ENCODE measurements at regions not wholly inside any gene's neighbourhood (a gene's known extent, or its start where the extent isn't known, plus 50 kb on each side); places are given as distances from the start of the nearest gene placed in this dataset.

DNA sequence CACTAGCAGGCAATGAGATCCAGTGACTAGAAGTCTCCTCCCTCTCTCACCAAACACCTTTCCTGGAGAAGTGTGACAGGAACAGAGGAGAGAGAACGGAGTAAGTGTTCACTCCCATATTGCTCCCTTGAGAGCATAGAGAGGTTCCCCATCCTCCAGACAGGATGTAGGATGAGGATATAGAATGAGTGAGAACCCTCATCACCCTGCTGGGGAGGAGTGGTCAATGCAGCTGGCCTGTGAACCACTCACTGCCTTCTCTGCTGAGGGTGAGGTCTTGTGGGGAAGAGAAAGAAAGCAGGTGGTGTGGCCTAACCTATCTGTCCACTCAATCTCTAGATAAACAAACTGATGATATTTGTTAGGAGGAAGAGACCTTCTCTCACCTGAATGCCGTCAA is 386.6 kb downstream of the PCDH20 start:
- Mint-ChIP-seq H3K9me3 (ENCODE audit: low read depth) (no peaks in the 10 kb centered on the region), H3K4me3 (ENCODE audit: low read depth) (no peak overlapping the region), H3K27ac (no peak overlapping the region), H3K4me1 (ENCODE audit: low read depth) (peaks cover 6% of the 10 kb centered on the region), H3K36me3 (ENCODE audit: insufficient read depth) (no peaks in the 10 kb centered on the region), H3K27me3 (no peaks in the 10 kb centered on the region)
- no peak for DNase-seq (ENCODE audit: low spot score, unreplicated experiment)
- TF ChIP-seq, protein P1, sequence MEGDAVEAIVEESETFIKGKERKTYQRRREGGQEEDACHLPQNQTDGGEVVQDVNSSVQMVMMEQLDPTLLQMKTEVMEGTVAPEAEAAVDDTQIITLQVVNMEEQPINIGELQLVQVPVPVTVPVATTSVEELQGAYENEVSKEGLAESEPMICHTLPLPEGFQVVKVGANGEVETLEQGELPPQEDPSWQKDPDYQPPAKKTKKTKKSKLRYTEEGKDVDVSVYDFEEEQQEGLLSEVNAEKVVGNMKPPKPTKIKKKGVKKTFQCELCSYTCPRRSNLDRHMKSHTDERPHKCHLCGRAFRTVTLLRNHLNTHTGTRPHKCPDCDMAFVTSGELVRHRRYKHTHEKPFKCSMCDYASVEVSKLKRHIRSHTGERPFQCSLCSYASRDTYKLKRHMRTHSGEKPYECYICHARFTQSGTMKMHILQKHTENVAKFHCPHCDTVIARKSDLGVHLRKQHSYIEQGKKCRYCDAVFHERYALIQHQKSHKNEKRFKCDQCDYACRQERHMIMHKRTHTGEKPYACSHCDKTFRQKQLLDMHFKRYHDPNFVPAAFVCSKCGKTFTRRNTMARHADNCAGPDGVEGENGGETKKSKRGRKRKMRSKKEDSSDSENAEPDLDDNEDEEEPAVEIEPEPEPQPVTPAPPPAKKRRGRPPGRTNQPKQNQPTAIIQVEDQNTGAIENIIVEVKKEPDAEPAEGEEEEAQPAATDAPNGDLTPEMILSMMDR (IDR thresholded peaks at IDR 0.05; ENCODE audit: unreplicated experiment): peak; percentile 25

DNA sequence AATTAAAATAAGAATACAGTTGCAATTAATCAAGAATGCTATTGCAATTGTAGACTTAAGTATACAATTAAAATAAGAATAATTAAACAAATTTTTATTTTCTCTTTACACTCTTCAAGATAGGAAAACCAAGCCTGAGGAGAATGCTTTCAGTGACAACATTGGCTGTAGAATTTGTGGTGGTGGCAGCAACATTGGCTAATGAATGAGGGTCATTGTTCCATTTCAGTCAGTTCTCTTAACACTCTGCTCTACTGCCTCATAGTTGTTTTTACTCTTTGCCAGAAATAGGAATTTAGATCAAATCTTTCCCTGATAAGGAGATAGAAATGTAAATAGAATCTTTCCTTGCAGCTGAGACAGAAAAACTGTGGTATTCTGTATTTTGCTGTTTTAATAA is 391.6 kb downstream of the PCDH20 start:
- H3K36me3 Mint-ChIP-seq (ENCODE audit: insufficient read depth): no peaks in the 10 kb centered on the region
- no peak overlapping the region for H3K27ac Mint-ChIP-seq
- no peaks in the 10 kb centered on the region for H3K9me3 Mint-ChIP-seq (ENCODE audit: low read depth)
- H3K4me3 Mint-ChIP-seq (ENCODE audit: low read depth): no peak overlapping the region
- no peaks in the 10 kb centered on the region for H3K27me3 Mint-ChIP-seq
- TF ChIP-seq, protein P1 (IDR thresholded peaks at IDR 0.05; ENCODE audit: unreplicated experiment): no peak
- peaks cover 4% of the 10 kb centered on the region for H3K4me1 Mint-ChIP-seq (ENCODE audit: low read depth)
- no peak for DNase-seq (ENCODE audit: low spot score, unreplicated experiment)

DNA sequence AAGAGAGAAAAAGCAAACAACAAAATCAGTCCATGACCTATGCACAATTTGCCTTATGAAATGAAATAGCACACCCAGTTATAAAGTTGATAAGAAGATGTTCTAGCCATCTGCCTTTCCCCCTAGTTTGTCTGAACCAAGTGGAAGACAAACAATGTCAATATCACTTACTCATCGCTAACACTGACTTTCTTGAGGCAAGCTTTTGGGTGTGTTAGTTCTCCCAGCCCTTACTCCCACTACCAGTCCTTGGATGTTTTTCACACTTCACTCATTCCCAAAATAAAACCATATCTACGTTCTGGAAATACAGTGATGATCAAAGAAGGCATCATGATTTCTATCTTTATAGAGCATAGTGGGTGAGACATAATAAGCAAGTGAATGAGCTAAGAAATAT is 393.8 kb downstream of the PCDH20 start:
- Mint-ChIP-seq H3K36me3 (ENCODE audit: insufficient read depth) (no peaks in the 10 kb centered on the region), H3K27ac (no peak overlapping the region), H3K4me3 (ENCODE audit: low read depth) (no peak overlapping the region), H3K9me3 (ENCODE audit: low read depth) (no peaks in the 10 kb centered on the region), H3K4me1 (ENCODE audit: low read depth) (peaks cover 1% of the 10 kb centered on the region), H3K27me3 (no peaks in the 10 kb centered on the region)
- no peak for DNase-seq (ENCODE audit: low spot score, unreplicated experiment)
- TF ChIP-seq, protein P1 (IDR thresholded peaks at IDR 0.05; ENCODE audit: unreplicated experiment): no peak

DNA sequence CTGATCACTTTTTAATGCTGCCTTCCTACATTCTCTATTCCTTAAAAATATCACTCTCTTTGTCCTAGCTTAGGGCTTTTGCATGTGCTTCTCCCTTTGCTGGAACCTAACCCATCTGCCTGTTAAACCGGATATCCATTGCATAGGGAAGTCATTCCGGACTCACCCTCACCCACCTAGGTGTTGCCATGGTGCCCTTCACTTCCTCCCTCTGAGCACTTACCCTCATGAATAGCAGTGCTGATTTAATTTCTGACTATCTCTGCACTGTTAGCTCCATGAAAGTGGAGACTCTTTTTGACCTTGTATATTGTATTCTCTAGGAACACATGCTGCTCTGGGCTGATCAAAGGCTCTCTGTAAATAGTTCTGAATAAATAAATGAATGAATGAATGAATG is 401.9 kb downstream of the PCDH20 start:
- H3K9me3 Mint-ChIP-seq (ENCODE audit: low read depth): peaks cover 2% of the 10 kb centered on the region
- no peak overlapping the region for H3K27ac Mint-ChIP-seq

DNA sequence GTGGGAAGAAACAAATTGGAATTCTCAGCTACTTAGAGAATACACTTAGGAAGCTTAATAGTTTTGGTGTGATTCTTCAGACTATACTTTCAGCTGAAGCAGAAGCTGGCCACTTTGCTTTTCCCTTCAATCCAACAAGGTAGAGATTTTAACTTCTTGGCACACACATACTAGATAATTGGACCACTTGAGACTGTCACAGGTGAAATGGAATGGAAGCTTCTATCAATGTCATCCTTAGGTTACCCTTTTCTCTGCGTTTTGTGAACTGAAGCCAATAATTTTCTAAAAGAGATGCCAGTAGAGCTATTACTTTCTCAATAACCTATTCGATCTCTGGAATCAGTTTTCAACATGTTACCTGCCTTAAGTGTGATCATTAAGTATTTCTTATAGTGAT is 405.3 kb downstream of the PCDH20 start:
- Mint-ChIP-seq H3K4me3 (ENCODE audit: low read depth) (no peak overlapping the region), H3K27me3 (no peaks in the 10 kb centered on the region), H3K9me3 (ENCODE audit: low read depth) (peaks cover 16% of the 10 kb centered on the region), H3K27ac (no peak overlapping the region), H3K4me1 (ENCODE audit: low read depth) (peaks cover 2% of the 10 kb centered on the region), H3K36me3 (ENCODE audit: insufficient read depth) (peaks cover 6% of the 10 kb centered on the region)
- TF ChIP-seq, protein P1 (IDR thresholded peaks at IDR 0.05; ENCODE audit: unreplicated experiment): no peak
- DNase-seq (ENCODE audit: low spot score, unreplicated experiment): no peak

More for the DNA sequence above, 401.9 kb downstream of the PCDH20 start:
- no peaks in the 10 kb centered on the region for H3K27me3 Mint-ChIP-seq
- DNase-seq (ENCODE audit: low spot score, unreplicated experiment): no peak
- H3K4me1 Mint-ChIP-seq (ENCODE audit: low read depth): peaks cover 2% of the 10 kb centered on the region
- TF ChIP-seq, protein P1 (IDR thresholded peaks at IDR 0.05; ENCODE audit: unreplicated experiment): no peak
- H3K4me3 Mint-ChIP-seq (ENCODE audit: low read depth): no peak overlapping the region
- H3K36me3 Mint-ChIP-seq (ENCODE audit: insufficient read depth): no peaks in the 10 kb centered on the region

Data from progenitor cell of endocrine pancreas (in vitro differentiated cells).